ENCODE measurements at regions not wholly inside any gene's neighbourhood (a gene's known extent, or its start where the extent isn't known, plus 50 kb on each side); places are given as distances from the start of the nearest gene placed in this dataset.

- no peaks in the 10 kb centered on the region for H3K9me3 ChIP-seq (ENCODE audit: control insufficient read depth, insufficient read depth, low read length)
- H3K27ac ChIP-seq (ENCODE audit: low read depth, low read length) = no peak overlapping the region
- H3F3A ChIP-seq (ENCODE audit: control insufficient read depth, insufficient read depth) = no peaks in the 10 kb centered on the region
- H3K27me3 ChIP-seq (ENCODE audit: control insufficient read depth, low read length) = no peaks in the 10 kb centered on the region
- H3K4me3 ChIP-seq (ENCODE audit: low read length) = no peak overlapping the region
- H3K79me2 ChIP-seq (ENCODE audit: control insufficient read depth, low read length) = no peaks in the 10 kb centered on the region
- no peak for TF ChIP-seq EZH2phosphoT487 (IDR thresholded peaks at IDR 0.05; ENCODE audit: borderline replicate concordance, low read length)
- no peak for TF ChIP-seq CTCF (IDR thresholded peaks at IDR 0.05; ENCODE audit: low read depth, low read length, poor library complexity, severe bottlenecking)
- no peaks in the 10 kb centered on the region for H3K4me1 ChIP-seq (ENCODE audit: control insufficient read depth, low read length)
- no peaks in the 10 kb centered on the region for H4K20me1 ChIP-seq (ENCODE audit: control insufficient read depth, insufficient read depth, low read depth, low read length)
- no peaks in the 10 kb centered on the region for H3K9me2 ChIP-seq (replicated peaks; ENCODE audit: control insufficient read depth, low read length)
- no peak overlapping the region for H3K4me2 ChIP-seq (ENCODE audit: low read length)
- H3K36me3 ChIP-seq (ENCODE audit: control insufficient read depth, low read length) = no peaks in the 10 kb centered on the region
Measured at GRCh38 chr14:87002776-87003175, 990.2 kb downstream of the GALC start.

- Histone ChIP-seq H3F3A (ENCODE audit: control insufficient read depth, insufficient read depth) (no peaks in the 10 kb centered on the region), H3K4me2 (ENCODE audit: low read length) (no peak overlapping the region), H3K79me2 (ENCODE audit: control insufficient read depth, low read length) (no peaks in the 10 kb centered on the region), H3K4me3 (ENCODE audit: low read length) (no peak overlapping the region), H3K27me3 (ENCODE audit: control insufficient read depth, low read length) (no peaks in the 10 kb centered on the region), H4K20me1 (ENCODE audit: control insufficient read depth, insufficient read depth, low read depth, low read length) (no peaks in the 10 kb centered on the region), H3K36me3 (ENCODE audit: control insufficient read depth, low read length) (no peaks in the 10 kb centered on the region), H3K4me1 (ENCODE audit: control insufficient read depth, low read length) (no peaks in the 10 kb centered on the region), H3K27ac (ENCODE audit: low read depth, low read length) (no peak overlapping the region), H3K9me2 (replicated peaks; ENCODE audit: control insufficient read depth, low read length) (no peaks in the 10 kb centered on the region), H3K9me3 (ENCODE audit: control insufficient read depth, insufficient read depth, low read length) (no peaks in the 10 kb centered on the region)
- TF ChIP-seq CTCF (IDR thresholded peaks at IDR 0.05; ENCODE audit: low read depth, low read length, poor library complexity, severe bottlenecking) (no peak), EZH2phosphoT487 (IDR thresholded peaks at IDR 0.05; ENCODE audit: borderline replicate concordance, low read length) (no peak)
Measured at GRCh38 chr14:87001333-87001732, 991.6 kb downstream of the GALC start.

GRCh38 chr14:87000081-87000480, 992.9 kb downstream of the GALC start:
- H3K79me2 ChIP-seq (ENCODE audit: control insufficient read depth, low read length) = no peaks in the 10 kb centered on the region
- no peaks in the 10 kb centered on the region for H3K9me2 ChIP-seq (replicated peaks; ENCODE audit: control insufficient read depth, low read length)
- no peaks in the 10 kb centered on the region for H3K36me3 ChIP-seq (ENCODE audit: control insufficient read depth, low read length)
- TF ChIP-seq CTCF (IDR thresholded peaks at IDR 0.05; ENCODE audit: low read depth, low read length, poor library complexity, severe bottlenecking) (no peak), EZH2phosphoT487 (IDR thresholded peaks at IDR 0.05; ENCODE audit: borderline replicate concordance, low read length) (no peak)
- H3K4me1 ChIP-seq (ENCODE audit: control insufficient read depth, low read length) = no peaks in the 10 kb centered on the region
- no peaks in the 10 kb centered on the region for H3F3A ChIP-seq (ENCODE audit: control insufficient read depth, insufficient read depth)
- no peaks in the 10 kb centered on the region for H4K20me1 ChIP-seq (ENCODE audit: control insufficient read depth, insufficient read depth, low read depth, low read length)
- no peak overlapping the region for H3K4me3 ChIP-seq (ENCODE audit: low read length)
- H3K9me3 ChIP-seq (ENCODE audit: control insufficient read depth, insufficient read depth, low read length) = no peaks in the 10 kb centered on the region
- H3K27me3 ChIP-seq (ENCODE audit: control insufficient read depth, low read length) = no peaks in the 10 kb centered on the region
- H3K4me2 ChIP-seq (ENCODE audit: low read length) = no peak overlapping the region
- no peak overlapping the region for H3K27ac ChIP-seq (ENCODE audit: low read depth, low read length)

GRCh38 chr14:86999036-86999435, 993.9 kb downstream of the GALC start:
- Histone ChIP-seq H3K79me2 (ENCODE audit: control insufficient read depth, low read length) (no peaks in the 10 kb centered on the region), H3K9me2 (replicated peaks; ENCODE audit: control insufficient read depth, low read length) (no peaks in the 10 kb centered on the region), H3K9me3 (ENCODE audit: control insufficient read depth, insufficient read depth, low read length) (no peaks in the 10 kb centered on the region), H3K4me3 (ENCODE audit: low read length) (no peak overlapping the region), H3F3A (ENCODE audit: control insufficient read depth, insufficient read depth) (no peaks in the 10 kb centered on the region), H3K27ac (ENCODE audit: low read depth, low read length) (no peak overlapping the region), H3K36me3 (ENCODE audit: control insufficient read depth, low read length) (no peaks in the 10 kb centered on the region), H3K4me1 (ENCODE audit: control insufficient read depth, low read length) (no peaks in the 10 kb centered on the region), H3K4me2 (ENCODE audit: low read length) (no peak overlapping the region), H3K27me3 (ENCODE audit: control insufficient read depth, low read length) (no peaks in the 10 kb centered on the region), H4K20me1 (ENCODE audit: control insufficient read depth, insufficient read depth, low read depth, low read length) (no peaks in the 10 kb centered on the region)
- no peak for TF ChIP-seq EZH2phosphoT487 (IDR thresholded peaks at IDR 0.05; ENCODE audit: borderline replicate concordance, low read length)
- no peak for TF ChIP-seq CTCF (IDR thresholded peaks at IDR 0.05; ENCODE audit: low read depth, low read length, poor library complexity, severe bottlenecking)
